A549 (cell line): ENCODE measurements at regions not wholly inside any gene's neighbourhood (a gene's known extent, or its start where the extent isn't known, plus 50 kb on each side); places are given as distances from the start of the nearest gene placed in this dataset.

Source experiments
- ATAC-seq, 2 experiments: fragments of 200-7000 bp in 1 of 2; fragments of >200 bp in 1 of 2; cut with Nextera tagmentation in 1 of 2; cut with Tn5 transposase in 1 of 2; 3 replicates each; pipeline versions ENCODE4 v1.8.0 to v1.9.1; 2018 to 2020; ENCODE audit warnings: mild to moderate bottlenecking in 1 of 2, moderate library complexity in 1 of 2
- CTCF ChIA-PET: fragments of 300-600 bp; sonication (Branson Sonifier 250); formaldehyde crosslinking; extraction: SDS; loops from one replicate; lab custom pipeline; 2021; ENCODE audit warnings: antibody characterized with exemption, inconsistent platforms; lab: Yijun Ruan, JAX
- POLR2A ChIA-PET: fragments of 350-600 bp; formaldehyde crosslinking; extraction: SDS; loops from one replicate; lab custom pipeline; 2021; ENCODE audit warnings: antibody characterized with exemption, inconsistent platforms; lab: Yijun Ruan, JAX
- DNase-seq, 2 experiments: peaks; one replicate each; pipeline versions ENCODE4 v3.0.0 to v3.0.0-alpha.2; 2011 to 2016; ENCODE audit warnings: low read depth in 1 of 2, low spot score in 1 of 2
- FAIRE-seq: peaks from 2 replicates; lab custom pipeline; 2011; peaks lifted over from hg19 to GRCh38; lab: Jason Lieb, UNC
- H3K27ac ChIP-seq, 2 experiments: fragments of >200 bp; sonication (Bioruptor Twin); formaldehyde crosslinking; 3 replicates each; pipeline ENCODE4 v1.5.1; 2016 to 2017
- H3K4me1 ChIP-seq: fragments of >200 bp; sonication (Bioruptor Twin); formaldehyde crosslinking; 3 replicates; pipeline ENCODE4 v1.6.1; 2016
- H3K4me2 ChIP-seq: fragments of >200 bp; sonication (Bioruptor Twin); formaldehyde crosslinking; 3 replicates; pipeline ENCODE4 v1.6.1; 2016
- H3K4me3 ChIP-seq: fragments of >200 bp; sonication (Bioruptor Twin); formaldehyde crosslinking; 3 replicates; pipeline ENCODE4 v1.5.1; 2016
- H3K9me3 ChIP-seq: fragments of >200 bp; sonication (Bioruptor Twin); formaldehyde crosslinking; 3 replicates; pipeline ENCODE4 v1.6.1; 2016
- ATOH8 ChIP-seq: fragments of 250-450 bp; sonication (Bioruptor Pico); IDR thresholded peaks from 2 replicates; pipeline ENCODE4 v1.5.0; 2020; ENCODE audit warnings: low read depth, mild to moderate bottlenecking, moderate library complexity
- BCL3 ChIP-seq: fragments of >200 bp; sonication (Bioruptor Twin); formaldehyde crosslinking; IDR thresholded peaks from 3 replicates; pipeline ENCODE4 v1.6.1; 2016
- E2F6 ChIP-seq: IDR thresholded peaks from 2 replicates; pipeline ENCODE4 v1.6.1; 2012; ENCODE audit warnings: low read depth, borderline replicate concordance
- FOSB ChIP-seq: fragments of 250-450 bp; sonication (Bioruptor Pico); IDR thresholded peaks from 2 replicates; pipeline ENCODE4 v1.5.0; 2020; ENCODE audit warnings: mild to moderate bottlenecking, moderate library complexity
- FOSL2 ChIP-seq, 2 experiments: fragments of 450-650 bp in 1 of 2; fragments of >200 bp in 1 of 2; sonication (Bioruptor Twin) in 1 of 2; formaldehyde crosslinking; IDR thresholded peaks; 2 replicates each; pipeline versions ENCODE4 v1.5.0 to v1.6.1; 2016 to 2020; ENCODE audit warnings: mild to moderate bottlenecking in 1 of 2, moderate library complexity in 1 of 2
- GATA3 ChIP-seq: IDR thresholded peaks from 2 replicates; pipeline ENCODE4 v1.6.1; 2012; ENCODE audit warnings: borderline replicate concordance
- HMGXB4 ChIP-seq: fragments of 250-450 bp; sonication (Bioruptor Pico); IDR thresholded peaks from 2 replicates; pipeline ENCODE4 v1.5.0; 2021; ENCODE audit warnings: mild to moderate bottlenecking, moderate library complexity, borderline replicate concordance
- HOXA7 ChIP-seq: fragments of 250-450 bp; sonication (Bioruptor Pico); IDR thresholded peaks from 2 replicates; pipeline ENCODE4 v1.5.0; 2020; ENCODE audit warnings: mild to moderate bottlenecking, moderate library complexity
- JUNB ChIP-seq: fragments of >200 bp; sonication (Bioruptor Twin); formaldehyde crosslinking; IDR thresholded peaks from 2 replicates; pipeline ENCODE4 v1.6.1; 2016
- MAFK ChIP-seq: fragments of 450-650 bp; IDR thresholded peaks from 2 replicates; pipeline ENCODE4 v1.6.1; 2014; ENCODE audit not compliant: partially characterized antibody
- MAZ ChIP-seq: fragments of 150-350 bp; IDR thresholded peaks from 2 replicates; pipeline ENCODE4 v1.6.1; 2014; ENCODE audit warnings: antibody characterized with exemption, low read depth, low read length, borderline replicate concordance
- NR3C1 ChIP-seq: fragments of >200 bp; sonication (Bioruptor Twin); formaldehyde crosslinking; IDR thresholded peaks from 3 replicates; pipeline ENCODE4 v1.6.1; 2017
- PBX3 ChIP-seq: IDR thresholded peaks from 2 replicates; pipeline ENCODE4 v1.6.1; 2012
- PHF8 ChIP-seq: fragments of 200-600 bp; sonication (generic); IDR thresholded peaks from 2 replicates; pipeline ENCODE4 v1.6.1; 2016; ENCODE audit warnings: low read depth, mild to moderate bottlenecking, antibody characterized with exemption, moderate library complexity, borderline replicate concordance
- POLR2A ChIP-seq: IDR thresholded peaks from 2 replicates; pipeline ENCODE4 v1.6.1; 2012; ENCODE audit warnings: mild to moderate bottlenecking, low read length
- RNF2 ChIP-seq: fragments of 200-600 bp; sonication (generic); IDR thresholded peaks from 2 replicates; pipeline ENCODE4 v1.6.1; 2016; ENCODE audit warnings: low read depth, mild to moderate bottlenecking, antibody characterized with exemption, moderate library complexity, borderline replicate concordance
- SREBF2 ChIP-seq: fragments of 450-650 bp; IDR thresholded peaks from 2 replicates; pipeline ENCODE4 v1.6.1; 2014; ENCODE audit warnings: mild to moderate bottlenecking, moderate library complexity
- TP53 ChIP-seq: fragments of 250-450 bp; sonication (Bioruptor Pico); IDR thresholded peaks from 2 replicates; pipeline ENCODE4 v1.5.0; 2021; ENCODE audit warnings: mild to moderate bottlenecking, moderate library complexity
- ZSCAN20 ChIP-seq: fragments of 250-450 bp; sonication (Bioruptor Pico); IDR thresholded peaks from 2 replicates; pipeline ENCODE4 v1.8.0; 2022; ENCODE audit warnings: mild to moderate bottlenecking, moderate library complexity
- WGBS: methylation state at CpG from one replicate; pipeline ENCODE4 v1.1.6; 2017; ENCODE audit errors: missing lambda C conversion rate; 5-methylcytosine and 5-hydroxymethylcytosine counted together

GRCh38 chr3:197434830-197435229 is 120.9 kb downstream of the BDH1 start:
- DNase-seq (no peak), ATAC-seq (no peak), FAIRE-seq (no peak)
- TF ChIP-seq HOXA7 (CRISPR knock-in tag) (no peak), RNF2 (no peak), ATOH8 (no peak), MAFK (no peak), E2F6 (no peak), FOSL2 (IDR thresholded peaks at IDR 0.05) (no peak), FOSL2 (CRISPR knock-in tag; IDR thresholded peaks at IDR 0.05) (no peak)
- no peak overlapping the region for H3K4me3 ChIP-seq
- ChIA-PET CTCF (interaction anchor here (0.9 kb wide), 1 partner anchor 24 kb away, joined by 3 read pairs; no protein-coding TSS in a partner anchor), POLR2A (no interaction called here)
- 85% methylated on average over 7 of the region's 7 CpGs for WGBS
- H3K4me1 ChIP-seq, result no peaks in the 10 kb centered on the region
- H3K9me3 ChIP-seq, result no peaks in the 10 kb centered on the region
- H3K27ac ChIP-seq, result no peak overlapping the region
- no peak overlapping the region for H3K4me2 ChIP-seq

GRCh38 chr3:197432384-197433127 is 123.2 kb downstream of the BDH1 start:
- H3K9me3 ChIP-seq, result no peaks in the 10 kb centered on the region
- ChIA-PET CTCF (no interaction called here), POLR2A (no interaction called here)
- no peak for FAIRE-seq
- peaks cover 9% of the 10 kb centered on the region; the same call in 2 of the 3 replicates for H3K4me1 ChIP-seq
- H3K27ac ChIP-seq, result no peak overlapping the region
- TF ChIP-seq HOXA7 (CRISPR knock-in tag), result no peak
- no peak for TF ChIP-seq HMGXB4 (CRISPR knock-in tag)
- no peak for TF ChIP-seq PHF8
- TF ChIP-seq TP53 (CRISPR knock-in tag), result no peak
- no peak for TF ChIP-seq NR3C1
- no peak for TF ChIP-seq ZSCAN20 (CRISPR knock-in tag)
- TF ChIP-seq SREBF2, result no peak
- no peak for ATAC-seq
- DNase-seq, result no peak
- no peak overlapping the region for H3K4me2 ChIP-seq
- H3K4me3 ChIP-seq, result no peak overlapping the region
- WGBS, result 34% methylated on average over 4 of the region's 4 CpGs

- DNase-seq, result no peak
- Histone ChIP-seq H3K4me1 (peaks cover 9% of the 10 kb centered on the region; the same call in 2 of the 3 replicates), H3K4me2 (no peak overlapping the region), H3K4me3 (no peak overlapping the region), H3K9me3 (no peaks in the 10 kb centered on the region), H3K27ac (no peak overlapping the region)
- FAIRE-seq, result no peak
- ChIA-PET CTCF (no interaction called here), POLR2A (no interaction called here)
- 82% methylated on average over 6 of the region's 6 CpGs for WGBS
- no peak for ATAC-seq
- TF ChIP-seq JUNB (no peak), GATA3 (no peak), PBX3 (no peak), BCL3 (no peak), FOSB (CRISPR knock-in tag) (no peak), FOSL2 (IDR thresholded peaks at IDR 0.05) (no peak), FOSL2 (CRISPR knock-in tag; IDR thresholded peaks at IDR 0.05) (no peak), MAZ (no peak), POLR2A (no peak)
Observed at GRCh38 chr3:197431346-197431910, 124.3 kb downstream of the BDH1 start.
